ENCODE measurements at regions not wholly inside any gene's neighbourhood (a gene's known extent, or its start where the extent isn't known, plus 50 kb on each side); places are given as distances from the start of the nearest gene placed in this dataset.

GRCh38 chr4:164467493-164467892, 286.4 kb upstream of the SMIM31 start:
- no peaks in the 10 kb centered on the region for H3K27me3 ChIP-seq
- H3K9ac ChIP-seq (ENCODE audit: low read depth in 2 of 2, low read length in 2 of 2): no peak overlapping the region
- no peaks in the 10 kb centered on the region for H3K36me3 ChIP-seq
- no peak for TF ChIP-seq CTCF (IDR thresholded peaks at IDR 0.05)
- H3K27ac ChIP-seq: no peak overlapping the region
- DNase-seq: no peak
- intact Hi-C loops (cut with DNase I): no loop called here
- H3K4me3 ChIP-seq: no peak overlapping the region
- H3K9me3 ChIP-seq: no peaks in the 10 kb centered on the region
- no peaks in the 10 kb centered on the region for H3K4me1 ChIP-seq

GRCh38 chr4:164481306-164482091, 272.4 kb upstream of the SMIM31 start:
- H3K9me3 ChIP-seq: no peaks in the 10 kb centered on the region
- no peak overlapping the region for H3K4me3 ChIP-seq
- no peaks in the 10 kb centered on the region for H3K36me3 ChIP-seq
- no peaks in the 10 kb centered on the region for H3K27me3 ChIP-seq
- no peak overlapping the region for H3K9ac ChIP-seq (ENCODE audit: low read depth in 2 of 2, low read length in 2 of 2)
- intact Hi-C loops (cut with DNase I): no loop called here
- no peaks in the 10 kb centered on the region for H3K4me1 ChIP-seq
- no peak for TF ChIP-seq CTCF (IDR thresholded peaks at IDR 0.05)
- H3K27ac ChIP-seq: no peak overlapping the region
- DNase-seq: no peak

GRCh38 chr4:164482092-164482404, 271.9 kb upstream of the SMIM31 start:
- no peak for TF ChIP-seq CTCF (IDR thresholded peaks at IDR 0.05)
- Histone ChIP-seq H3K27me3 (no peaks in the 10 kb centered on the region), H3K9ac (ENCODE audit: low read depth in 2 of 2, low read length in 2 of 2) (no peak overlapping the region), H3K4me1 (no peaks in the 10 kb centered on the region), H3K27ac (no peak overlapping the region), H3K4me3 (no peak overlapping the region), H3K36me3 (no peaks in the 10 kb centered on the region), H3K9me3 (no peaks in the 10 kb centered on the region)
- intact Hi-C loops (cut with DNase I): no loop called here
- DNase-seq: no peak

GRCh38 chr4:164482758-164483157, 271.2 kb upstream of the SMIM31 start:
- Histone ChIP-seq H3K36me3 (no peaks in the 10 kb centered on the region), H3K9me3 (no peaks in the 10 kb centered on the region), H3K4me1 (no peaks in the 10 kb centered on the region), H3K27me3 (no peaks in the 10 kb centered on the region), H3K9ac (ENCODE audit: low read depth in 2 of 2, low read length in 2 of 2) (no peak overlapping the region), H3K4me3 (no peak overlapping the region), H3K27ac (no peak overlapping the region)
- TF ChIP-seq CTCF (IDR thresholded peaks at IDR 0.05): no peak
- no peak for DNase-seq
- intact Hi-C loops (cut with DNase I): no loop called here

GRCh38 chr4:164483711-164484110, 270.2 kb upstream of the SMIM31 start:
- H3K9me3 ChIP-seq: no peaks in the 10 kb centered on the region
- no peak overlapping the region for H3K9ac ChIP-seq (ENCODE audit: low read depth in 2 of 2, low read length in 2 of 2)
- H3K36me3 ChIP-seq: no peaks in the 10 kb centered on the region
- no peaks in the 10 kb centered on the region for H3K4me1 ChIP-seq
- H3K27ac ChIP-seq: no peak overlapping the region
- no peak for DNase-seq
- no peaks in the 10 kb centered on the region for H3K27me3 ChIP-seq
- TF ChIP-seq CTCF (IDR thresholded peaks at IDR 0.05): no peak
- intact Hi-C loops (cut with DNase I): no loop called here
- no peak overlapping the region for H3K4me3 ChIP-seq
